PC-3 (cell line): ENCODE measurements at regions not wholly inside any gene's neighbourhood (a gene's known extent, or its start where the extent isn't known, plus 50 kb on each side); places are given as distances from the start of the nearest gene placed in this dataset.

Experiments used
- ATAC-seq: fragments of 200-7000 bp; cut with Tn5 transposase; 2 replicates; pipeline ENCODE4 v1.9.1; 2020; ENCODE audit warnings: mild to moderate bottlenecking, moderate library complexity
- BruUV-seq: library from RNA; stranded (reverse); fragments of 400-500 nt; replicated peaks from 2 replicates; lab custom pipeline; 2021; lab: Mats Ljungman, UMichigan
- CTCF ChIA-PET: fragments of 300-600 bp; sonication (Branson Sonifier 250); formaldehyde crosslinking; loops from one replicate; lab custom pipeline; 2022; ENCODE audit warnings: antibody characterized with exemption; lab: Charles Lee
- POLR2A ChIA-PET: fragments of 300-600 bp; sonication (Branson Sonifier 250); formaldehyde crosslinking; loops from one replicate; lab custom pipeline; 2022; ENCODE audit warnings: antibody characterized with exemption; ENCODE audit not compliant: unreplicated experiment; lab: Charles Lee
- DNase-seq: peaks from one replicate; pipeline ENCODE4 v3.0.0-alpha.2; 2015
- H2AFZ ChIP-seq: fragments of 300-600 bp; sonication (generic); 2 replicates; pipeline ENCODE4 v1.6.0; 2016; ENCODE audit warnings: antibody characterized with exemption, low read length
- H3F3A ChIP-seq: fragments of 300-600 bp; sonication (generic); one replicate; pipeline ENCODE4 v1.6.0; 2017; ENCODE audit warnings: antibody characterized with exemption, low read length, control low read depth, mild to moderate bottlenecking; ENCODE audit not compliant: unreplicated experiment
- H3K27ac ChIP-seq: fragments of 300-600 bp; sonication (generic); 2 replicates; pipeline ENCODE4 v1.5.1; 2016; ENCODE audit warnings: mild to moderate bottlenecking, low read length
- H3K27me3 ChIP-seq: fragments of 300-600 bp; sonication (generic); 2 replicates; pipeline ENCODE4 v1.6.1; 2016; ENCODE audit warnings: low read length, mixed read lengths
- H3K36me3 ChIP-seq: fragments of 300-600 bp; sonication (generic); 2 replicates; pipeline ENCODE4 v1.6.1; 2016; ENCODE audit warnings: low read depth, mixed run types, low read length, mixed read lengths
- H3K4me1 ChIP-seq: fragments of 300-600 bp; sonication (generic); 2 replicates; pipeline ENCODE4 v1.5.1; 2016; ENCODE audit warnings: low read length; ENCODE audit not compliant: insufficient read depth
- H3K4me2 ChIP-seq: fragments of 300-600 bp; sonication (generic); 2 replicates; pipeline ENCODE4 v1.6.0; 2016; ENCODE audit warnings: low read length
- H3K4me3 ChIP-seq: fragments of 300-600 bp; sonication (generic); 2 replicates; pipeline ENCODE4 v1.5.1; 2016; ENCODE audit warnings: mild to moderate bottlenecking, low read length, mixed read lengths
- H3K79me2 ChIP-seq: fragments of 300-600 bp; sonication (generic); 2 replicates; pipeline ENCODE4 v1.6.1; 2017; ENCODE audit warnings: low read length, mixed read lengths
- H3K9ac ChIP-seq: fragments of 300-600 bp; sonication (generic); 2 replicates; pipeline ENCODE4 v1.6.0; 2016; ENCODE audit warnings: mild to moderate bottlenecking, low read length
- H3K9me2 ChIP-seq: fragments of 300-600 bp; sonication (generic); replicated peaks from 2 replicates; pipeline ENCODE4 v1.6.1; 2016; ENCODE audit warnings: mixed run types, low read length, mixed read lengths
- H3K9me3 ChIP-seq: fragments of 300-600 bp; sonication (generic); 2 replicates; pipeline ENCODE4 v1.6.1; 2016; ENCODE audit warnings: low read length, mixed read lengths
- H4K20me1 ChIP-seq: fragments of 300-600 bp; sonication (generic); 2 replicates; pipeline ENCODE4 v1.6.1; 2016; ENCODE audit warnings: low read length, mixed read lengths
- CTCF ChIP-seq: fragments of 300-600 bp; sonication (generic); conservative IDR thresholded peaks from 2 replicates; pipeline ENCODE4 v1.5.1; 2017; ENCODE audit warnings: antibody characterized with exemption, low read depth, mild to moderate bottlenecking, low read length
- EZH2 ChIP-seq: fragments of 300-600 bp; sonication (generic); IDR thresholded peaks from one replicate; pipeline ENCODE4 v1.6.1; 2017; ENCODE audit warnings: antibody characterized with exemption, mild to moderate bottlenecking, low read length; ENCODE audit not compliant: unreplicated experiment
- EZH2phosphoT487 ChIP-seq: fragments of 300-600 bp; sonication (generic); IDR thresholded peaks from 2 replicates; pipeline ENCODE4 v1.6.1; 2018; ENCODE audit warnings: mild to moderate bottlenecking, antibody characterized with exemption, low read length, borderline replicate concordance
- intact Hi-C: fragments of 100-400 bp; cut with micrococcal nuclease; formaldehyde crosslinking; loops from 2 replicates; pipeline ENCODE4 v1.9.0; 2023

- peak overlapping the region; percentile 24; the same call in 1 of the 2 replicates for H3K4me3 ChIP-seq
- ChIA-PET CTCF (no interaction called here), POLR2A (no interaction called here)
- H3K9me2 ChIP-seq = no peaks in the 10 kb centered on the region
- H3K79me2 ChIP-seq = no peaks in the 10 kb centered on the region
- peak overlapping the region; percentile 69 for H3K4me2 ChIP-seq
- no peak overlapping the region for H3K9ac ChIP-seq
- BruUV-seq = no TSS peak
- peaks cover 46% of the 10 kb centered on the region for H3K4me1 ChIP-seq
- no peaks in the 10 kb centered on the region for H3K27me3 ChIP-seq
- no peaks in the 10 kb centered on the region for H3K9me3 ChIP-seq
- 0 out of 2 replicates have a peak overlapping the region, but pooled peaks have one; percentile 10 for H3K27ac ChIP-seq
- TF ChIP-seq CTCF (no peak), EZH2 (no peak), EZH2phosphoT487 (no peak)
- DNase-seq (peak; percentile 95), ATAC-seq (peak; percentile 84)
- no peaks in the 10 kb centered on the region for H3K36me3 ChIP-seq
- no peaks in the 10 kb centered on the region for H3F3A ChIP-seq
- intact Hi-C loops = no loop called here
- no peaks in the 10 kb centered on the region for H4K20me1 ChIP-seq
- no peak overlapping the region for H2AFZ ChIP-seq
Measured at GRCh38 chr3:168417016-168417415, 321.3 kb upstream of the GOLIM4 start.

- Histone ChIP-seq H3F3A (no peaks in the 10 kb centered on the region), H3K4me1 (peaks cover 46% of the 10 kb centered on the region), H3K9ac (no peak overlapping the region), H3K9me2 (no peaks in the 10 kb centered on the region), H3K27me3 (no peaks in the 10 kb centered on the region), H3K27ac (no peak overlapping the region), H3K9me3 (no peaks in the 10 kb centered on the region), H2AFZ (no peak overlapping the region), H3K4me3 (no peak overlapping the region), H3K79me2 (no peaks in the 10 kb centered on the region), H3K36me3 (no peaks in the 10 kb centered on the region), H3K4me2 (peak overlapping the region; percentile 69), H4K20me1 (no peaks in the 10 kb centered on the region)
- intact Hi-C loops = no loop called here
- no peak for TF ChIP-seq EZH2
- TF ChIP-seq CTCF = no peak
- no peak for TF ChIP-seq EZH2phosphoT487
- ChIA-PET POLR2A (no interaction called here), CTCF (no interaction called here)
- ATAC-seq = no peak
- no peak for DNase-seq
- BruUV-seq = no TSS peak
Measured at GRCh38 chr3:168416446-168416845, 320.7 kb upstream of the GOLIM4 start.

- Histone ChIP-seq H3K36me3 (no peaks in the 10 kb centered on the region), H3K9ac (no peak overlapping the region), H3K4me1 (peaks cover 40% of the 10 kb centered on the region), H3K27ac (no peak overlapping the region), H3F3A (no peaks in the 10 kb centered on the region), H3K27me3 (no peaks in the 10 kb centered on the region), H3K4me3 (no peak overlapping the region), H3K4me2 (no peak overlapping the region), H2AFZ (no peak overlapping the region), H4K20me1 (no peaks in the 10 kb centered on the region), H3K79me2 (no peaks in the 10 kb centered on the region), H3K9me3 (no peaks in the 10 kb centered on the region), H3K9me2 (no peaks in the 10 kb centered on the region)
- CTCF ChIA-PET = no interaction called here
- ATAC-seq (peak; percentile 31; the same call in 1 of the 2 replicates), DNase-seq (peak; percentile 50)
- POLR2A ChIA-PET = no interaction called here
- BruUV-seq = no TSS peak
- intact Hi-C loops = no loop called here
- TF ChIP-seq EZH2phosphoT487 (no peak), EZH2 (no peak), CTCF (no peak)
Measured at GRCh38 chr3:168414149-168414548, 318.4 kb upstream of the GOLIM4 start.
